H9 (cell line): ENCODE measurements at regions not wholly inside any gene's neighbourhood (a gene's known extent, or its start where the extent isn't known, plus 50 kb on each side); places are given as distances from the start of the nearest gene placed in this dataset.

Experiments used
- DNase-seq: peaks from one replicate; pipeline ENCODE4 v3.0.0-alpha.2; 2017
- H2AFZ ChIP-seq: one replicate; pipeline ENCODE4 v1.6.1; 2013; ENCODE audit warnings: mild to moderate bottlenecking, low read length, control low read depth, moderate library complexity
- H2AK5ac ChIP-seq: 2 replicates; pipeline ENCODE4 v1.6.1; 2013; ENCODE audit warnings: low read length, control low read depth, mixed read lengths; ENCODE audit not compliant: insufficient read length
- H2BK120ac ChIP-seq: one replicate; pipeline ENCODE4 v1.6.1; 2013; ENCODE audit warnings: low read depth, mild to moderate bottlenecking, low read length, control low read depth, inconsistent platforms; ENCODE audit not compliant: poor library complexity, severe bottlenecking
- H2BK12ac ChIP-seq: 2 replicates; pipeline ENCODE4 v1.6.1; 2013; ENCODE audit warnings: low read length, control low read depth, mixed read lengths, low read depth; ENCODE audit not compliant: insufficient read length
- H2BK15ac ChIP-seq: 2 replicates; pipeline ENCODE4 v1.6.1; 2013; ENCODE audit warnings: low read depth, low read length, control low read depth
- H2BK20ac ChIP-seq: one replicate; pipeline ENCODE4 v1.6.1; 2013; ENCODE audit warnings: low read depth, mild to moderate bottlenecking, low read length, control low read depth, inconsistent platforms; ENCODE audit not compliant: poor library complexity, severe bottlenecking
- H2BK5ac ChIP-seq: 2 replicates; pipeline ENCODE4 v1.6.1; 2013; ENCODE audit warnings: low read length, control low read depth, mixed read lengths; ENCODE audit not compliant: insufficient read length
- H3K14ac ChIP-seq: 2 replicates; pipeline ENCODE4 v1.6.1; 2013; ENCODE audit warnings: low read length, control low read depth; ENCODE audit not compliant: insufficient read depth
- H3K18ac ChIP-seq: 2 replicates; pipeline ENCODE4 v1.6.1; 2013; ENCODE audit warnings: low read depth, mild to moderate bottlenecking, mixed read lengths, low read length, control low read depth; ENCODE audit not compliant: insufficient read length
- H3K23ac ChIP-seq: 2 replicates; pipeline ENCODE4 v1.6.1; 2013; ENCODE audit warnings: low read length, control low read depth, mixed read lengths, low read depth; ENCODE audit not compliant: insufficient read length
- H3K23me2 ChIP-seq: 2 replicates; pipeline ENCODE4 v1.6.1; 2013; ENCODE audit warnings: low read depth, mild to moderate bottlenecking, mixed read lengths, low read length, control low read depth; ENCODE audit not compliant: insufficient read length, poor library complexity, severe bottlenecking
- H3K27ac ChIP-seq: 2 replicates; pipeline ENCODE4 v1.5.1; 2013; ENCODE audit warnings: low read length, control low read depth, mixed read lengths, low read depth; ENCODE audit not compliant: insufficient read length
- H3K27me3 ChIP-seq: 2 replicates; pipeline ENCODE4 v1.6.1; 2013; ENCODE audit warnings: low read length, control low read depth, inconsistent platforms; ENCODE audit not compliant: insufficient read depth
- H3K4ac ChIP-seq: 2 replicates; pipeline ENCODE4 v1.6.1; 2013; ENCODE audit warnings: low read depth, mild to moderate bottlenecking, control low read depth, inconsistent platforms, low read length, moderate library complexity
- H3K4me1 ChIP-seq: 2 replicates; pipeline ENCODE4 v1.6.1; 2013; ENCODE audit warnings: low read length, control low read depth, inconsistent platforms; ENCODE audit not compliant: insufficient read depth
- H3K4me2 ChIP-seq: 2 replicates; pipeline ENCODE4 v1.6.1; 2013; ENCODE audit warnings: low read length, control low read depth, mixed read lengths; ENCODE audit not compliant: insufficient read length, insufficient read depth
- H3K56ac ChIP-seq: 2 replicates; pipeline ENCODE4 v1.6.1; 2013; ENCODE audit warnings: low read depth, mild to moderate bottlenecking, mixed read lengths, low read length, control low read depth; ENCODE audit not compliant: insufficient read length
- H3K79me1 ChIP-seq: 2 replicates; pipeline ENCODE4 v1.6.1; 2013; ENCODE audit warnings: low read depth, mild to moderate bottlenecking, moderate library complexity, low read length, control low read depth, inconsistent platforms; ENCODE audit not compliant: insufficient read depth, poor library complexity, severe bottlenecking
- H3K79me2 ChIP-seq: 2 replicates; pipeline ENCODE4 v1.6.1; 2013; ENCODE audit warnings: low read length, control low read depth, inconsistent platforms; ENCODE audit not compliant: insufficient read depth
- H3K9ac ChIP-seq: 2 replicates; pipeline ENCODE4 v1.6.1; 2013; ENCODE audit warnings: low read length, control low read depth, mixed read lengths; ENCODE audit not compliant: insufficient read length; ENCODE audit errors: extremely low read depth
- H3K9me3 ChIP-seq: one replicate; pipeline ENCODE4 v1.6.1; 2013; ENCODE audit warnings: low read depth, low read length, inconsistent platforms; ENCODE audit not compliant: control insufficient read depth
- H3T11ph ChIP-seq: one replicate; pipeline ENCODE4 v1.6.1; 2013; ENCODE audit warnings: mild to moderate bottlenecking, low read length, control low read depth, inconsistent platforms
- H4K20me1 ChIP-seq: one replicate; pipeline ENCODE4 v1.6.1; 2013; ENCODE audit not compliant: control insufficient read depth, insufficient read length, insufficient read depth
- H4K5ac ChIP-seq: 2 replicates; pipeline ENCODE4 v1.6.1; 2013; ENCODE audit warnings: low read depth, mild to moderate bottlenecking, mixed read lengths, low read length, control low read depth; ENCODE audit not compliant: insufficient read length
- H4K8ac ChIP-seq: replicated peaks from 2 replicates; pipeline ENCODE4 v1.6.1; 2013; ENCODE audit warnings: low read length, control low read depth, mixed read lengths, low read depth; ENCODE audit not compliant: insufficient read length
- H4K91ac ChIP-seq: 2 replicates; pipeline ENCODE4 v1.6.1; 2013; ENCODE audit warnings: low read depth, mild to moderate bottlenecking, moderate library complexity, mixed read lengths, low read length, control low read depth; ENCODE audit not compliant: insufficient read length
- H3K27ac Mint-ChIP-seq, 3 experiments: 2 replicates in 2 of 3; 3 replicates in 1 of 3; pipeline ENCODE4 v1.8.0; 2020 to 2021; ENCODE audit warnings: mixed read lengths in 3 of 3, mild to moderate bottlenecking in 1 of 3, moderate library complexity in 1 of 3
- H3K27me3 Mint-ChIP-seq: 2 replicates; pipeline ENCODE4 v1.8.0; 2021; ENCODE audit warnings: low read depth, mild to moderate bottlenecking, moderate library complexity, mixed read lengths
- H3K36me3 Mint-ChIP-seq, 3 experiments: 2 replicates in 2 of 3; 3 replicates in 1 of 3; pipeline ENCODE4 v1.8.0; 2020 to 2021; ENCODE audit warnings: low read depth in 3 of 3, mixed read lengths in 3 of 3; ENCODE audit not compliant: insufficient read depth in 1 of 3
- H3K4me1 Mint-ChIP-seq, 2 experiments: 2 replicates each; pipeline ENCODE4 v1.8.0; 2020; ENCODE audit warnings: mixed read lengths in 2 of 2
- H3K4me3 Mint-ChIP-seq, 2 experiments: 2 replicates in 1 of 2; 3 replicates in 1 of 2; pipeline ENCODE4 v1.8.0; 2020 to 2021; ENCODE audit warnings: mild to moderate bottlenecking in 2 of 2, mixed read lengths in 2 of 2, moderate library complexity in 1 of 2
- H3K9me3 Mint-ChIP-seq, 2 experiments: 2 replicates in 1 of 2; 3 replicates in 1 of 2; pipeline ENCODE4 v1.8.0; 2020; ENCODE audit warnings: mild to moderate bottlenecking in 2 of 2, mixed read lengths in 2 of 2, moderate library complexity in 1 of 2
- WGBS: extraction: QIAGEN DNeasy Blood & Tissue Kit; methylation state at CpG from one replicate; pipeline ENCODE4 v1.1.7; 2013; ENCODE audit warnings: missing lambda C conversion rate, low lambda C conversion rate, mixed read lengths; ENCODE audit not compliant: insufficient read length; ENCODE audit errors: extremely low coverage; 5-methylcytosine and 5-hydroxymethylcytosine counted together
- TF ChIP-seq, protein P1 (sequence below): fragments of 200-600 bp; sonication (generic); conservative IDR thresholded peaks from 3 replicates; pipeline ENCODE4 v1.8.0; 2021; ENCODE audit warnings: antibody characterized with exemption, mild to moderate bottlenecking

GRCh38 chr1:29889776-29890175 lies 653.5 kb downstream of the PTPRU start:
- Histone ChIP-seq H2BK12ac (no peak overlapping the region), H4K20me1 (no peaks in the 10 kb centered on the region), H3K14ac (no peak overlapping the region), H3K56ac (no peak overlapping the region), H2BK15ac (no peak overlapping the region), H3K79me2 (no peaks in the 10 kb centered on the region), H3K4ac (no peak overlapping the region), H3K4me2 (no peak overlapping the region), H3K79me1 (no peaks in the 10 kb centered on the region), H3K4me1 (no peaks in the 10 kb centered on the region), H3K27ac (no peak overlapping the region), H3K23ac (no peak overlapping the region), H3K23me2 (no peaks in the 10 kb centered on the region), H4K8ac (no peak overlapping the region), H3K9ac (no peak overlapping the region), H4K91ac (no peak overlapping the region), H3K9me3 (no peaks in the 10 kb centered on the region), H3K27me3 (no peaks in the 10 kb centered on the region), H2BK5ac (no peak overlapping the region), H3K18ac (no peak overlapping the region), H4K5ac (no peak overlapping the region), H2AK5ac (no peak overlapping the region), H2AFZ (no peak overlapping the region), H2BK120ac (no peak overlapping the region), H2BK20ac (no peak overlapping the region), H3T11ph (no peak overlapping the region)
- Mint-ChIP-seq H3K9me3 (no peaks in the 10 kb centered on the region), H3K36me3 (no peaks in the 10 kb centered on the region), H3K27me3 (peaks cover 9% of the 10 kb centered on the region), H3K27ac (no peak overlapping the region), H3K4me3 (no peak overlapping the region), H3K4me1 (peaks cover 3 to 7% of the 10 kb centered on the region in 2 experiments)
- TF ChIP-seq, protein P1, sequence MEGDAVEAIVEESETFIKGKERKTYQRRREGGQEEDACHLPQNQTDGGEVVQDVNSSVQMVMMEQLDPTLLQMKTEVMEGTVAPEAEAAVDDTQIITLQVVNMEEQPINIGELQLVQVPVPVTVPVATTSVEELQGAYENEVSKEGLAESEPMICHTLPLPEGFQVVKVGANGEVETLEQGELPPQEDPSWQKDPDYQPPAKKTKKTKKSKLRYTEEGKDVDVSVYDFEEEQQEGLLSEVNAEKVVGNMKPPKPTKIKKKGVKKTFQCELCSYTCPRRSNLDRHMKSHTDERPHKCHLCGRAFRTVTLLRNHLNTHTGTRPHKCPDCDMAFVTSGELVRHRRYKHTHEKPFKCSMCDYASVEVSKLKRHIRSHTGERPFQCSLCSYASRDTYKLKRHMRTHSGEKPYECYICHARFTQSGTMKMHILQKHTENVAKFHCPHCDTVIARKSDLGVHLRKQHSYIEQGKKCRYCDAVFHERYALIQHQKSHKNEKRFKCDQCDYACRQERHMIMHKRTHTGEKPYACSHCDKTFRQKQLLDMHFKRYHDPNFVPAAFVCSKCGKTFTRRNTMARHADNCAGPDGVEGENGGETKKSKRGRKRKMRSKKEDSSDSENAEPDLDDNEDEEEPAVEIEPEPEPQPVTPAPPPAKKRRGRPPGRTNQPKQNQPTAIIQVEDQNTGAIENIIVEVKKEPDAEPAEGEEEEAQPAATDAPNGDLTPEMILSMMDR, result no peak
- WGBS, result no CpG with 5 or more reads among the region's 4 CpGs
- DNase-seq, result peak; percentile 52
